GM23338 (cell line): ENCODE measurements at regions not wholly inside any gene's neighbourhood (a gene's known extent, or its start where the extent isn't known, plus 50 kb on each side); places are given as distances from the start of the nearest gene placed in this dataset.
"Not testable (repeated sequence)": the region's sequence is repeated elsewhere in the genome, so short reads cannot be mapped to it uniquely, and the experiment has no call there.

Source experiments
- ATAC-seq: fragments of 200-7000 bp; cut with Tn5 transposase; 3 replicates; pipeline ENCODE4 v1.9.1; 2020
- DNase-seq: peaks from one replicate; pipeline ENCODE4 v3.0.0-alpha.2; 2015; ENCODE audit warnings: low spot score
- H2AFZ ChIP-seq: fragments of 200-600 bp; sonication (generic); 2 replicates; pipeline ENCODE4 v1.8.0; 2016; ENCODE audit warnings: antibody characterized with exemption, mild to moderate bottlenecking, moderate library complexity
- H3F3A ChIP-seq: fragments of 200-600 bp; sonication (generic); replicated peaks from 2 replicates; pipeline ENCODE4 v1.8.0; 2017; ENCODE audit warnings: antibody characterized with exemption, mixed run types, low read depth
- H3K27ac ChIP-seq: fragments of 200-600 bp; sonication (generic); 2 replicates; pipeline ENCODE4 v1.6.1; 2016; ENCODE audit warnings: low read depth
- H3K27me3 ChIP-seq: fragments of 200-600 bp; sonication (generic); 2 replicates; pipeline ENCODE4 v1.8.0; 2016; ENCODE audit warnings: mild to moderate bottlenecking, mixed run types, moderate library complexity; ENCODE audit not compliant: insufficient read depth
- H3K36me3 ChIP-seq: fragments of 200-600 bp; sonication (generic); 2 replicates; pipeline ENCODE4 v1.8.0; 2016; ENCODE audit warnings: mild to moderate bottlenecking; ENCODE audit not compliant: insufficient read depth
- H3K4me1 ChIP-seq: fragments of 200-600 bp; sonication (generic); 2 replicates; pipeline ENCODE4 v1.8.0; 2016; ENCODE audit warnings: mild to moderate bottlenecking, moderate library complexity; ENCODE audit not compliant: insufficient read depth
- H3K4me2 ChIP-seq: fragments of 200-600 bp; sonication (generic); 2 replicates; pipeline ENCODE4 v1.7.1; 2017; ENCODE audit warnings: mixed run types
- H3K4me3 ChIP-seq: fragments of 200-600 bp; sonication (generic); 2 replicates; pipeline ENCODE4 v1.6.1; 2016; ENCODE audit warnings: mixed run types
- H3K79me2 ChIP-seq: fragments of 200-600 bp; sonication (generic); replicated peaks from 2 replicates; pipeline ENCODE4 v1.8.0; 2017; ENCODE audit warnings: mild to moderate bottlenecking; ENCODE audit not compliant: insufficient read depth
- H3K9me2 ChIP-seq: fragments of 200-600 bp; sonication (generic); 2 replicates; pipeline ENCODE4 v1.8.0; 2017; ENCODE audit not compliant: insufficient read depth
- H4K20me1 ChIP-seq: fragments of 200-600 bp; sonication (generic); replicated peaks from 2 replicates; pipeline ENCODE4 v1.8.0; 2017; ENCODE audit warnings: mild to moderate bottlenecking; ENCODE audit not compliant: insufficient read depth
- H3K27ac Mint-ChIP-seq: 2 replicates; pipeline ENCODE4 v1.8.0; 2020; ENCODE audit warnings: inconsistent platforms, mild to moderate bottlenecking, moderate library complexity, mixed read lengths
- H3K27me3 Mint-ChIP-seq: 3 replicates; pipeline ENCODE4 v1.8.0; 2022; ENCODE audit warnings: low read depth, mild to moderate bottlenecking, moderate library complexity, mixed read lengths, inconsistent platforms; ENCODE audit not compliant: insufficient read depth, poor library complexity
- H3K36me3 Mint-ChIP-seq: 3 replicates; pipeline ENCODE4 v1.8.0; 2021; ENCODE audit warnings: low read depth, mild to moderate bottlenecking, inconsistent platforms, moderate library complexity, mixed read lengths
- H3K4me1 Mint-ChIP-seq: 3 replicates; pipeline ENCODE4 v1.8.0; 2020; ENCODE audit warnings: mild to moderate bottlenecking, inconsistent platforms, mixed read lengths
- H3K4me3 Mint-ChIP-seq: 3 replicates; pipeline ENCODE4 v1.8.0; 2021; ENCODE audit warnings: moderate library complexity, mild to moderate bottlenecking, inconsistent platforms, mixed read lengths
- H3K9me3 Mint-ChIP-seq: 3 replicates; pipeline ENCODE4 v1.8.0; 2020; ENCODE audit warnings: moderate library complexity, mild to moderate bottlenecking, inconsistent platforms, mixed read lengths
- CREB1 ChIP-seq: fragments of 250-450 bp; sonication (Bioruptor Pico); IDR thresholded peaks from 2 replicates; pipeline ENCODE4 v1.5.0; 2020; ENCODE audit warnings: low read depth, mild to moderate bottlenecking, moderate library complexity
- CTCF ChIP-seq, 2 experiments: fragments of 200-600 bp in 1 of 2; sonication (generic) in 1 of 2; conservative IDR thresholded peaks; 2 replicates each; pipeline versions ENCODE4 v1.5.1 to v1.6.1; 2016 to 2017; ENCODE audit warnings: antibody characterized with exemption in 2 of 2, low read depth in 2 of 2, mild to moderate bottlenecking in 2 of 2, moderate library complexity in 1 of 2
- EZH2 ChIP-seq: fragments of 200-600 bp; sonication (generic); IDR thresholded peaks from one replicate; pipeline ENCODE4 v1.8.0; 2017; ENCODE audit warnings: antibody characterized with exemption, mild to moderate bottlenecking, low read depth; ENCODE audit not compliant: unreplicated experiment
- EZH2phosphoT487 ChIP-seq: fragments of 200-600 bp; sonication (generic); IDR thresholded peaks from one replicate; pipeline ENCODE4 v1.8.1; 2018; ENCODE audit warnings: antibody characterized with exemption; ENCODE audit not compliant: unreplicated experiment
- JUNB ChIP-seq: IDR thresholded peaks from one replicate; pipeline ENCODE4 v1.6.1; 2016; ENCODE audit warnings: antibody characterized with exemption; ENCODE audit not compliant: unreplicated experiment
- NANOG ChIP-seq: IDR thresholded peaks from 2 replicates; pipeline ENCODE4 v1.6.1; 2016; ENCODE audit warnings: antibody characterized with exemption, borderline replicate concordance
- POLR2AphosphoS5 ChIP-seq: IDR thresholded peaks from 2 replicates; pipeline ENCODE4 v1.6.1; 2016; ENCODE audit warnings: antibody characterized with exemption, low read depth
- REST ChIP-seq: IDR thresholded peaks from one replicate; pipeline ENCODE4 v1.6.1; 2018; ENCODE audit warnings: antibody characterized with exemption; ENCODE audit not compliant: unreplicated experiment
- STAT1 ChIP-seq: IDR thresholded peaks from one replicate; pipeline ENCODE4 v1.6.1; 2016; ENCODE audit warnings: antibody characterized with exemption; ENCODE audit not compliant: unreplicated experiment
- ZNF114 ChIP-seq: fragments of 250-450 bp; sonication (Bioruptor Pico); IDR thresholded peaks from 2 replicates; pipeline ENCODE4 v1.5.0; 2020; ENCODE audit warnings: mild to moderate bottlenecking, moderate library complexity
- ZNF331 ChIP-seq: fragments of 250-450 bp; sonication (Bioruptor Pico); IDR thresholded peaks from 2 replicates; pipeline ENCODE4 v1.5.0; 2020; ENCODE audit warnings: low read depth, mild to moderate bottlenecking, moderate library complexity

DNA sequence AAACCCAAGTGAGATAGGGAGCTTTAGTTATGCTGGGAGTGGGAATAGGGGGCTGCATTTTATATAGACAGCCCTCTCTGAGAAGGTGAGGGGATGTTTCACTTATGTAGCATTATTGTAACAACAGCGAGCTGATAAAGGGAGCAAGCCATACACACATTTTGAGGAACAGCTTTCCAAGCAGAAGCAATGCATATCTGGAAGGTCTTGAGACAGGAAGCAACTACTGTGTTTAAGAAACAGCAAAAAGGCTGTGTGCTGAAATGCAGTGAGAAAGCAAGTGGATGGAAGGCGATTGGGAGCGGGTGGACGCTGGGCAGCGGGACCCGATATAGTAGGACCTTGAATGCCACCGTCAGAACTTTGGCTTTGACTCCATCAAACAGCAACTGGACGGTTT is 155.9 kb upstream of the TBL1XR1 start (continued):
- TF ChIP-seq REST = no peak
- TF ChIP-seq JUNB = no peak
- no peak for TF ChIP-seq CTCF (conservative IDR thresholded peaks at IDR 0.05; ENCODE audit: low read depth in 2 of 2)
- TF ChIP-seq EZH2phosphoT487 = no peak
- TF ChIP-seq STAT1 = no peak
- no peak for TF ChIP-seq ZNF331 (CRISPR knock-in tag)

DNA sequence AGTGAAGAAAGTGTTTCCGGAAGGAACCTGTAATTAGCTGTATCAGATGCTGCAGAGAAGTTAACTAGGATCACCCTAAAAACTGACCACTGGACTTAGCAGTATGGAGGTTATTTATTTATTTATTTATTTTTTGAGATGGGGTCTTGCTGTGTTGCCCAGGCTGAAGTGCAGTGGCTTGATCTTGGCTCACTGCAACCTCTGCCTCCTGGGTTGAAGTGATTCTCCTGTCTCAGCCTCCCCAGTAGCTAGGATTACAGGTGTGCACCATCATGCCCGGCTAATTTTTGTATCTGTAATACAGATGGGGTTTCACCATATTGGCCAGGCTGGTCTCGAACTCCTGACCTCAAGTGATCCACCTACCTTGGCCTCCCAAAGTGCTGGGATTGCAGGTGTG is 156.6 kb upstream of the TBL1XR1 start:
- H3K36me3 ChIP-seq, H3K9me3 Mint-ChIP-seq, DNase-seq, H3K36me3 Mint-ChIP-seq, H3K79me2 ChIP-seq, H3F3A ChIP-seq, H3K4me3 Mint-ChIP-seq, H3K4me3 ChIP-seq, H3K4me2 ChIP-seq, ATAC-seq, H3K27ac Mint-ChIP-seq, H3K9me2 ChIP-seq, H4K20me1 ChIP-seq, H2AFZ ChIP-seq, H3K27ac ChIP-seq: not testable (repeated sequence)
- H3K4me1 ChIP-seq = peaks cover 14% of the 10 kb centered on the region
- peaks cover 20% of the 10 kb centered on the region for H3K27me3 ChIP-seq
- Mint-ChIP-seq H3K4me1 (peaks cover 23% of the 10 kb centered on the region), H3K27me3 (peaks cover 15% of the 10 kb centered on the region)

DNA sequence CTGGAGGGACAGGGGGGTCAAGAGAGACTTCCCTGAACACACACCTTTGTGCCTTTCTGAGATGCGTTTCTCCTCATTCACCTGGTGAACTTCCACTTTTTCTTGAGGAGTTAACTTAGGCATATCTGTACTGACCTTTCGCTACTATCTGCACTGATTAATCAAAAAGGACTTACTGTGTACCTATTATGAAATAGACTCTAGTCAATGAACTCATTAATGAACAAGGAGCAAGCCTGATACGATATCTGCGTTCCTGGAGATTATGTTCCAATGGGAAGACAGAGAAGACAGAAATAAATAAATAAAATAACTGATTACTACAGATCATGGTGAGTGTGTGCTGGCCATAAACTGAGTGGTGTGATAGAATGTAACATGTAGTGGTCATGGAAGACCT is 157.2 kb upstream of the TBL1XR1 start:
- no peak overlapping the region for H3K4me3 ChIP-seq
- no peaks in the 10 kb centered on the region for H4K20me1 ChIP-seq
- H3K79me2 ChIP-seq = no peaks in the 10 kb centered on the region
- Mint-ChIP-seq H3K27ac (no peak overlapping the region), H3K4me3 (no peak overlapping the region), H3K9me3 (no peaks in the 10 kb centered on the region), H3K4me1 (peaks cover 22% of the 10 kb centered on the region), H3K27me3 (peaks cover 17% of the 10 kb centered on the region), H3K36me3 (no peaks in the 10 kb centered on the region)
- DNase-seq (no peak), ATAC-seq (no peak)
- no peak overlapping the region for H3K4me2 ChIP-seq
- peaks cover 8% of the 10 kb centered on the region; the same call in 1 of the 2 replicates for H3F3A ChIP-seq
- H3K27ac ChIP-seq = no peak overlapping the region
- no peaks in the 10 kb centered on the region for H3K36me3 ChIP-seq
- H3K4me1 ChIP-seq = peaks cover 14% of the 10 kb centered on the region
- no peaks in the 10 kb centered on the region for H3K9me2 ChIP-seq
- peaks cover 14% of the 10 kb centered on the region; the same call in 1 of the 2 replicates for H3K27me3 ChIP-seq
- no peak overlapping the region for H2AFZ ChIP-seq
- no peak for TF ChIP-seq STAT1
- no peak for TF ChIP-seq REST
- TF ChIP-seq POLR2AphosphoS5 = no peak
- no peak for TF ChIP-seq CREB1 (CRISPR knock-in tag)
- no peak for TF ChIP-seq CTCF (conservative IDR thresholded peaks at IDR 0.05; ENCODE audit: low read depth in 2 of 2)
- TF ChIP-seq NANOG = no peak
- TF ChIP-seq ZNF114 (CRISPR knock-in tag) = no peak
- TF ChIP-seq JUNB = no peak
- TF ChIP-seq EZH2 = no peak
- no peak for TF ChIP-seq ZNF331 (CRISPR knock-in tag)
